Suprapubic skin (tissue), 4 donors: ENCODE measurements at regions not wholly inside any gene's neighbourhood (a gene's known extent, or its start where the extent isn't known, plus 50 kb on each side); places are given as distances from the start of the nearest gene placed in this dataset.

Source experiments
- DNase-seq, 2 donors: peaks; one replicate each; pipeline ENCODE4 v3.0.0-alpha.2; 2019; ENCODE audit warnings: low spot score in 2 of 2
- H3K27ac ChIP-seq: fragments of 200-600 bp; sonication (generic); one replicate; pipeline ENCODE4 v1.5.1; 2019
- H3K27me3 ChIP-seq: fragments of 200-600 bp; sonication (generic); one replicate; pipeline ENCODE4 v1.5.1; 2019
- H3K36me3 ChIP-seq: fragments of 200-600 bp; sonication (generic); one replicate; pipeline ENCODE4 v1.5.1; 2019
- H3K4me1 ChIP-seq: fragments of 200-600 bp; sonication (generic); one replicate; pipeline ENCODE4 v1.5.1; 2019
- H3K4me3 ChIP-seq: fragments of 200-600 bp; sonication (generic); one replicate; pipeline ENCODE4 v1.5.1; 2019; ENCODE audit warnings: mild to moderate bottlenecking
- H3K9me3 ChIP-seq: fragments of 200-600 bp; sonication (generic); one replicate; pipeline ENCODE4 v1.5.1; 2019
- CTCF ChIP-seq, 2 donors: fragments of 200-600 bp in 1 of 2; fragments of 450-650 bp in 1 of 2; sonication (generic) in 1 of 2; IDR thresholded peaks; one replicate each; pipeline ENCODE4 v1.5.1; 2016 to 2019; ENCODE audit warnings: antibody characterized with exemption in 2 of 2, mild to moderate bottlenecking in 1 of 2, moderate library complexity in 1 of 2
- EP300 ChIP-seq: sonication (generic); formaldehyde crosslinking; IDR thresholded peaks from one replicate; pipeline ENCODE4 v1.6.1; 2017; ENCODE audit warnings: antibody characterized with exemption
- POLR2A ChIP-seq, 2 donors: fragments of 450-650 bp; IDR thresholded peaks; one replicate each; pipeline ENCODE4 v1.6.1; 2017; ENCODE audit warnings: antibody characterized with exemption in 2 of 2, mild to moderate bottlenecking in 2 of 2, moderate library complexity in 2 of 2
- POLR2AphosphoS5 ChIP-seq, 3 donors: sonication (generic); formaldehyde crosslinking; IDR thresholded peaks; one replicate each; pipeline ENCODE4 v1.6.1; 2017; ENCODE audit warnings: antibody characterized with exemption in 3 of 3
- WGBS: methylation state at CpG from one replicate; pipeline ENCODE4 v1.1.5; 2018; 5-methylcytosine and 5-hydroxymethylcytosine counted together

GRCh38 chr5:96075579-96076289 lies 114.1 kb upstream of the ELL2 start:
- H3K27ac ChIP-seq, result no peak overlapping the region
- WGBS, result 58% methylated on average over 2 of the region's 2 CpGs

GRCh38 chr5:96074870-96075269 lies 113.2 kb upstream of the ELL2 start:
- TF ChIP-seq EP300 (no peak), CTCF (IDR thresholded peaks at IDR 0.05) (no peak), POLR2AphosphoS5 (IDR thresholded peaks at IDR 0.05) (no peak), POLR2A (IDR thresholded peaks at IDR 0.05) (no peak)
- Histone ChIP-seq H3K4me3 (no peak overlapping the region), H3K36me3 (no peaks in the 10 kb centered on the region), H3K27ac (no peak overlapping the region), H3K4me1 (peaks cover 9% of the 10 kb centered on the region), H3K9me3 (no peaks in the 10 kb centered on the region), H3K27me3 (no peaks in the 10 kb centered on the region)
- 78% methylated on average over 2 of the region's 2 CpGs for WGBS
- DNase-seq, result no peak

More at GRCh38 chr5:96075579-96076289, 114.1 kb upstream of the ELL2 start:
- Histone ChIP-seq H3K9me3 (no peaks in the 10 kb centered on the region), H3K36me3 (no peaks in the 10 kb centered on the region), H3K27me3 (no peaks in the 10 kb centered on the region), H3K4me3 (no peak overlapping the region), H3K4me1 (peaks cover 9% of the 10 kb centered on the region)
- TF ChIP-seq CTCF (IDR thresholded peaks at IDR 0.05) (no peak), POLR2AphosphoS5 (IDR thresholded peaks at IDR 0.05) (no peak), EP300 (no peak), POLR2A (IDR thresholded peaks at IDR 0.05) (no peak)
- no peak for DNase-seq

GRCh38 chr5:96074460-96074859 lies 112.8 kb upstream of the ELL2 start:
- Histone ChIP-seq H3K9me3 (no peaks in the 10 kb centered on the region), H3K36me3 (no peaks in the 10 kb centered on the region), H3K27ac (no peak overlapping the region), H3K4me3 (no peak overlapping the region), H3K27me3 (no peaks in the 10 kb centered on the region), H3K4me1 (peaks cover 9% of the 10 kb centered on the region)
- no peak for DNase-seq
- 82% methylated on average over 1 of the region's 1 CpG for WGBS
- TF ChIP-seq EP300, result no peak
- TF ChIP-seq POLR2AphosphoS5 (IDR thresholded peaks at IDR 0.05), result no peak
- no peak for TF ChIP-seq POLR2A (IDR thresholded peaks at IDR 0.05)
- no peak for TF ChIP-seq CTCF (IDR thresholded peaks at IDR 0.05)

- no peak for DNase-seq
- Histone ChIP-seq H3K27ac (no peak overlapping the region), H3K4me1 (peaks cover 15% of the 10 kb centered on the region), H3K36me3 (no peaks in the 10 kb centered on the region), H3K4me3 (no peak overlapping the region), H3K9me3 (no peaks in the 10 kb centered on the region), H3K27me3 (no peaks in the 10 kb centered on the region)
- WGBS, result 94% methylated on average over 3 of the region's 3 CpGs
- TF ChIP-seq CTCF (IDR thresholded peaks at IDR 0.05) (no peak), POLR2A (IDR thresholded peaks at IDR 0.05) (no peak), EP300 (no peak), POLR2AphosphoS5 (IDR thresholded peaks at IDR 0.05) (no peak)
Observed at GRCh38 chr5:96072791-96073165, 111.1 kb upstream of the ELL2 start.

GRCh38 chr5:96072138-96072790 lies 110.6 kb upstream of the ELL2 start:
- 51% methylated on average over 4 of the region's 4 CpGs for WGBS
- Histone ChIP-seq H3K4me1 (peaks cover 17% of the 10 kb centered on the region), H3K4me3 (no peak overlapping the region), H3K9me3 (no peaks in the 10 kb centered on the region), H3K27ac (no peak overlapping the region), H3K36me3 (no peaks in the 10 kb centered on the region), H3K27me3 (no peaks in the 10 kb centered on the region)
- TF ChIP-seq POLR2AphosphoS5 (IDR thresholded peaks at IDR 0.05), result no peak
- TF ChIP-seq CTCF (IDR thresholded peaks at IDR 0.05), result no peak
- TF ChIP-seq EP300, result no peak
- no peak for TF ChIP-seq POLR2A (IDR thresholded peaks at IDR 0.05)
- no peak for DNase-seq
